GM12891 (cell line): ENCODE measurements at regions not wholly inside any gene's neighbourhood (a gene's known extent, or its start where the extent isn't known, plus 50 kb on each side); places are given as distances from the start of the nearest gene placed in this dataset.

ENCODE experiments used
- POLR2A ChIP-seq: IDR thresholded peaks from 2 replicates; pipeline ENCODE4 v1.6.1; 2011; ENCODE audit warnings: low read depth, low read length, control low read depth
- POLR2AphosphoS5 ChIP-seq: IDR thresholded peaks from 2 replicates; pipeline ENCODE4 v1.6.1; 2011; ENCODE audit warnings: low read depth, low read length, control low read depth
- TAF1 ChIP-seq: IDR thresholded peaks from 2 replicates; pipeline ENCODE4 v1.6.1; 2011; ENCODE audit warnings: low read depth, low read length, control low read depth

GRCh38 chr7:97450516-97450915 lies 281.4 kb upstream of the TAC1 start:
- no peak for TF ChIP-seq POLR2AphosphoS5
- no peak for TF ChIP-seq POLR2A
- no peak for TF ChIP-seq TAF1
